NCI-H460 (cell line): ENCODE measurements at regions not wholly inside any gene's neighbourhood (a gene's known extent, or its start where the extent isn't known, plus 50 kb on each side); places are given as distances from the start of the nearest gene placed in this dataset.
"Not testable (repeated sequence)": the region's sequence is repeated elsewhere in the genome, so short reads cannot be mapped to it uniquely, and the experiment has no call there.

ENCODE experiments used
- DNase-seq: peaks from one replicate; pipeline ENCODE4 v3.0.0-alpha.2; 2016; ENCODE audit warnings: low read depth; ENCODE audit errors: extremely low read depth

- DNase-seq = no peak
These were observed 476.8 kb upstream of the CYLC2 start for GRCh38 chr9:102518324-102518723.

- DNase-seq = no peak
These were observed 480.6 kb upstream of the CYLC2 start for GRCh38 chr9:102514541-102514940.

- DNase-seq = no peak
These were observed 488.0 kb upstream of the CYLC2 start for GRCh38 chr9:102507044-102507687.

- DNase-seq = no peak
These were observed 488.7 kb upstream of the CYLC2 start for GRCh38 chr9:102506406-102506805.

- DNase-seq = no peak
These were observed 495.7 kb upstream of the CYLC2 start for GRCh38 chr9:102499468-102499867.

GRCh38 chr9:102497709-102498108 lies 497.4 kb upstream of the CYLC2 start:
- DNase-seq = no peak

- not testable (repeated sequence) for DNase-seq
These were observed 508.2 kb upstream of the CYLC2 start for GRCh38 chr9:102486976-102487375.

- DNase-seq = no peak
These were observed 511.5 kb upstream of the CYLC2 start for GRCh38 chr9:102483651-102484050.

GRCh38 chr9:102482776-102483175 lies 512.4 kb upstream of the CYLC2 start:
- DNase-seq = no peak

GRCh38 chr9:102479191-102479590 lies 515.9 kb upstream of the CYLC2 start:
- no peak for DNase-seq

GRCh38 chr9:102474357-102474756 lies 520.8 kb upstream of the CYLC2 start:
- DNase-seq = no peak

GRCh38 chr9:102469430-102469829 lies 525.7 kb upstream of the CYLC2 start:
- not testable (repeated sequence) for DNase-seq

- DNase-seq = no peak
These were observed 533.8 kb upstream of the CYLC2 start for GRCh38 chr9:102461156-102461819.

GRCh38 chr9:102459828-102460227 lies 535.3 kb upstream of the CYLC2 start:
- DNase-seq = no peak

- no peak for DNase-seq
These were observed 538.6 kb upstream of the CYLC2 start for GRCh38 chr9:102456562-102456961.

- DNase-seq = no peak
These were observed 549.2 kb upstream of the CYLC2 start for GRCh38 chr9:102445906-102446305.

- no peak for DNase-seq
These were observed 549.9 kb upstream of the CYLC2 start for GRCh38 chr9:102445181-102445747.

GRCh38 chr9:102439583-102439982 lies 555.5 kb upstream of the CYLC2 start:
- DNase-seq = no peak

GRCh38 chr9:102436599-102436998 lies 558.5 kb upstream of the CYLC2 start:
- not testable (repeated sequence) for DNase-seq

GRCh38 chr9:102435427-102435826 lies 559.7 kb upstream of the CYLC2 start:
- no peak for DNase-seq

- DNase-seq = no peak
These were observed 560.6 kb upstream of the CYLC2 start for GRCh38 chr9:102434545-102434944.

- DNase-seq = no peak
These were observed 566.8 kb upstream of the CYLC2 start for GRCh38 chr9:102428305-102428704.
